HG03439 (cell line): ENCODE measurements at regions not wholly inside any gene's neighbourhood (a gene's known extent, or its start where the extent isn't known, plus 50 kb on each side); places are given as distances from the start of the nearest gene placed in this dataset.
"Not testable (repeated sequence)": the region's sequence is repeated elsewhere in the genome, so short reads cannot be mapped to it uniquely, and the experiment has no call there.

Experiments used
- ATAC-seq: cut with Tn5 transposase; IDR thresholded peaks from one replicate; pipeline ENCODE4 v1.9.1; 2021; ENCODE audit warnings: mild to moderate bottlenecking, moderate library complexity; ENCODE audit not compliant: unreplicated experiment

- not testable (repeated sequence) for ATAC-seq
Measured at GRCh38 chr7:86375602-86376001, 268.1 kb upstream of the GRM3 start.

GRCh38 chr7:86372262-86372661 is 271.4 kb upstream of the GRM3 start:
- ATAC-seq, result no peak

GRCh38 chr7:86366946-86367345 is 276.8 kb upstream of the GRM3 start:
- ATAC-seq, result no peak

GRCh38 chr7:86340407-86340806 is 303.3 kb upstream of the GRM3 start:
- ATAC-seq, result not testable (repeated sequence)

GRCh38 chr7:86339051-86339450 is 304.7 kb upstream of the GRM3 start:
- ATAC-seq, result no peak

GRCh38 chr7:86328801-86329433 is 314.8 kb upstream of the GRM3 start:
- ATAC-seq, result no peak

- ATAC-seq, result no peak
Measured at GRCh38 chr7:86326847-86327246, 316.9 kb upstream of the GRM3 start.

- ATAC-seq, result no peak
Measured at GRCh38 chr7:86320889-86321288, 322.8 kb upstream of the GRM3 start.

- ATAC-seq, result no peak
Measured at GRCh38 chr7:86320341-86320740, 323.4 kb upstream of the GRM3 start.

GRCh38 chr7:86313842-86314241 is 329.9 kb upstream of the GRM3 start:
- ATAC-seq, result no peak

- ATAC-seq, result no peak
Measured at GRCh38 chr7:86301301-86301700, 342.4 kb upstream of the GRM3 start.

- no peak for ATAC-seq
Measured at GRCh38 chr7:86295526-86295925, 348.2 kb upstream of the GRM3 start.

GRCh38 chr7:86282014-86282682 is 361.6 kb upstream of the GRM3 start:
- no peak for ATAC-seq

- no peak for ATAC-seq
Measured at GRCh38 chr7:86280150-86280549, 363.6 kb upstream of the GRM3 start.

- no peak for ATAC-seq
Measured at GRCh38 chr7:86262781-86263180, 380.9 kb upstream of the GRM3 start.

- ATAC-seq, result no peak
Measured at GRCh38 chr7:86257894-86258293, 385.8 kb upstream of the GRM3 start.

- no peak for ATAC-seq
Measured at GRCh38 chr7:86252406-86252805, 391.3 kb upstream of the GRM3 start.

GRCh38 chr7:86248977-86249376 is 394.7 kb upstream of the GRM3 start:
- no peak for ATAC-seq

GRCh38 chr7:86243171-86243570 is 400.5 kb upstream of the GRM3 start:
- ATAC-seq, result no peak

GRCh38 chr7:86226191-86226590 is 417.5 kb upstream of the GRM3 start:
- ATAC-seq, result no peak

- ATAC-seq, result no peak
Measured at GRCh38 chr7:86222806-86223205, 420.9 kb upstream of the GRM3 start.

GRCh38 chr7:86214734-86215133 is 429.0 kb upstream of the GRM3 start:
- no peak for ATAC-seq

- no peak for ATAC-seq
Measured at GRCh38 chr7:86212976-86213375, 430.7 kb upstream of the GRM3 start.
